ENCODE measurements at regions not wholly inside any gene's neighbourhood (a gene's known extent, or its start where the extent isn't known, plus 50 kb on each side); places are given as distances from the start of the nearest gene placed in this dataset.

- no peak for DNase-seq
These were observed 402.9 kb downstream of the PIK3R1 start for GRCh38 chr5:68618501-68618900.

- DNase-seq, result no peak
These were observed 411.4 kb downstream of the PIK3R1 start for GRCh38 chr5:68627001-68627400.

DNA sequence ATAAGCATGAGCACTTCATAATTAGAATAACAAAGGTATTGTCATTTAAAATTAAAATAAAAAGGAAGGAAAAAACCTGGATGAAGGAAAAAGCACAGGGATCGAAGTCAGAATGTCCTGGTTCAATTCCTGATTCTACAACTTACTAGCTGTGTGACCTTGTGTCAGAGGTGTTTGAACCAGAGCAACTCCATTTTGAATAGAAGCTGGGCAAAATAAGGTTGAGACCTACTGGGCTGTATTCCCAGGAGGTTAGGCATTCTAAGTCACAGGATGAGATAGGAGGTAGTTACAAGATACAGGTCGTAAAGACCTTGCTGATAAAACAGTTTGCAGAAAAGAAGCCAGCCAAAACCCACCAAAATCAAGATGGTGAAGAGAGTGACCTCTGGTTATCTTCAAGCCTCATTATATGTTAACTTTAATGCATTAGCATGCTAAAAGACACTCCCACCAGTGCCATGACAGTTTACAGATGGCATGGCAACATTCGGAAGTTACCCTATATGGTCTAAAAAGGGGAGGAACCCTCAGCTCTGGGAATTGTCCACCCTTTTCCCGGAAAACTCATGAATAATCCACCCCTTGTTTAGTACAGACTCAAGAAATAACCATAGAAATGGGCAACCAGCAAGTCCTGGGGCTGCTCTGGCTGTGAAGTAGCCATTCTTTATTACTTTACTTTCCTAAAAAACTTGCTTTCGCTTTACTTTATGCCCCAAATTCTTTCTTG, 412.7 kb downstream of the PIK3R1 start:
- no peak for DNase-seq

DNA sequence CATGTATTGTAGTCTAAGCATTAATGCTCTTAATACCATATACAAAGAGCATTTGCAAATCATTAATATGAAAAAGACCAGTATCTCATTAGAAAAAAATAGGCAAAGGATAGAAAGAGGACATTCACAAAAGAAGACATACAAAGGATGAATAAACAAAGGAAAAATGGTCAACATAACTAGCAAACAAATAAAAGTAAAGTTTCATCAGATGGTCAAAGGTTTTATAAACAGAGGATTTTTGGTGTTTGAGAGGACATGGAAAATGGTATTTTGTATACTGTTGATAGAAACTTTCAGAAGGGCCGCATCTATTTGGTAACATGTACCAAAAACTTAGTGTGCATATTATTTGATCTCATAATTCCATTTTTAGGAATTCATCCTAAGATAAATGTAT, 414.8 kb downstream of the PIK3R1 start:
- DNase-seq, result no peak

DNA sequence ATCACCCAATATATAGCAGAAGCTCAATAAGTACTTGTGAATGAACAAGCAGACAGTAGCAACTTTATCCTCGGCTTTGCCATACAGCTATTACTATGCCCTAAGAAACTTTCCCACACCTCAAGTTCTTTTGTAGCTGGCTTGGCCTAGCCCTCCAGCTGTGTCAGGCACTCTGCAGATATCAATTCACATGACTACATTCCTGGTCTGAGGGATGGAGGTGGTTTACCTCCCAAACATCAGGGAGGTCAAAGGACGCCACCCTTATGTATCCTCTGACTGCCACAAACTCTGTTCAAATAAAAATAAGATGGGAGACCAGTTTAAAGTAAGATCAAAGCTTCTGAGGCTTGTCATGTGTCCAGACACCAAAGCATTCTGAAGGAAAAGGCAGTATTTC, 416.3 kb downstream of the PIK3R1 start:
- DNase-seq, result no peak

DNA sequence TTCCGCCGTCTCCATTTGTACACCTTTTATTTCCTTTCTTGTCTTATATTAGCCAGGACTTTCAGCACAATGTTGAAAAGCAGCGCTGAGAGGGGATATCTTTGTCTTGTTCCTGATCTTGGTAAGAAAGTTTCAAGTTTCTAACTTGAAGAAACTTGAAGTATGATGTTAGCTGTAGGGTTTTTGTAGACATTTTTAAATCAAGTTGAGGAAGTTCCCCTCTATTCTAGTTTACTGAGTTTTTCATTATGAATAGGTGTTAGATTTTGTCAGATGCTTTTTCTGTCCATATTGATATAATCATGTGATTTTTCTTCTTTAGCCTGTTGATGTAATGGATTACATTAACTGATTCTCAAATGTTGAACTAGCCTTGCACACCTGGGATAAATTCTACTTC, 425.7 kb downstream of the PIK3R1 start:
- DNase-seq, result no peak

- DNase-seq, result no peak
These were observed 427.5 kb downstream of the PIK3R1 start for GRCh38 chr5:68643064-68643463.

DNA sequence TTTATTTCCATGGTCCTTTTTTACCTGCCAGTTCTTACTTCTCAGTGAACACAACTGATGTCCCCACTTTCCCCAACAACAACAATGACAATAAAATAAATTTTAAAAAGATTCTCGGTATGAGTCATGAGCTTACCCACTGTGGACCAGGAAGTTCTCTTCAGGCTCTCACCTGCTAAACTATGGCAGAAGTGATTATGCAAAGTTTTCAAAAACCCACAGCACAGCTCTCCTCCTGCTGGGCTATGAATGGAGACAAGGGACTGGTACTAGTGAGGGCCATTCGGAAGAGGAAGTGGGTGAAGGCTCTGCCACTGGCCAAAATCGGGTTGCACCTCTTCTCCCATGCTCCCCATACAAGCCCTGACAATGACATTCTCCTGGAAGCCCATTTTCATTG, 429.4 kb downstream of the PIK3R1 start:
- DNase-seq, result no peak

DNA sequence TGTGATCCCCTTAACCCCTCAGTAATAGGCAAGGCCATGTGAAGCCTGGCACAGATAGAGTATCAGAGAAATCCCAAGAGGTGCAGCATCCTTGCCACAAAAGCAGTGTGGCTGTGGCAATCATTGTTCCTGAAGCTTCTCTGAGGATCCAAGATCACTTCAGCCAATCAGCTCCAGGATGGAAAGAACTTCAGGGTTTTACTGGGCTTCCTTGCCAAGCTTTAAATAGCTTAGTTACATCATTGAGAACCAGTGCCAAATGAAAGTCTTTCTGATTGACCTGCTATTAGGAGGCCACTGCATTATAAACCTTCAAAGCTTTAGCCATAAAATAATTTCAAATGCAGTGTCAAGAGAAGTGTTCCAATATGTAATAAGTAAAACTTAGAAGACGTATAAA, 430.6 kb downstream of the PIK3R1 start:
- peak; percentile 9 for DNase-seq

GRCh38 chr5:68647743-68648142, 432.2 kb downstream of the PIK3R1 start:
- DNase-seq, result no peak

DNA sequence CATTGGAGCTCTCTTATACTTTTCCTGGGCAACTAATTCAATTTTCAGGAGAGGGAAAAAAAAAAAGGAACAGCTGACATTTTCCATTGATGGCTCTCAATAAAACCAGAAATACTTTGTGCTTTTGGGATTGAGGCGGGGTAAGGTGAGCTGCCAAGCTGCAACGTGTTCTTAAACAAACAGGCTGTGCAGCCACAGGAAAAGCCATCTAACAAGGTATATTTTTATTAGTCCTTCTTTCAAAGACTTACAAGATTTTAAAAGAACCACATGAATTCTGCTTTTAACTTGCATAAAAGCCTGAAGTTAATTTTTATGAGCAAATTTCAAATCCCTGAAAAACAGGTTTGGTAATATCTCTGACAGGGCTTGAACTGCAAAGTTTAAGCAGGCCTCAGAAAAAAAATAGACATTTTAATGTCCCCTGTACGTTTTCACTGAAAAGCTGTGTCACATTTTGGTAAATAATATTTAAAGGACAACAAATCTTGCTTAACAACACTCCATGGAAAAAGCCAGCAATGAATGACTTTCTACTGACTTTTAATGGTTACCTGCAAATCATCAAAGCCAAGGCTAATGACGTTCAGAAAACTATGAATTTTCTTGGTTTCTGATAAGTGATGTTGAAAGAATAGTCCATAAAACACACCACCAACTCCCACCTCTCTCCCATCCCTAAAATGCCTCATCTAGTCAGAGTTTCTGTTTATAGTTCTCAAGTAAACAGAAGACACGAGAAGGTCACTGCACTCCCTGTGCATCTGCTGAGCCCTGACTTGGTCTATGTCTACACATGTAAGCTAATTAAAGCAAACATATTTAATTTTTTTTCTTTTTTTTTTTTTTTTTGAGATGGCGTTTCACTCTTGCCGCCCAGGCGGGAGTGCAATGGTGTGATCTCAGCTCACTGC, 433.6 kb downstream of the PIK3R1 start:
- no peak for DNase-seq

DNA sequence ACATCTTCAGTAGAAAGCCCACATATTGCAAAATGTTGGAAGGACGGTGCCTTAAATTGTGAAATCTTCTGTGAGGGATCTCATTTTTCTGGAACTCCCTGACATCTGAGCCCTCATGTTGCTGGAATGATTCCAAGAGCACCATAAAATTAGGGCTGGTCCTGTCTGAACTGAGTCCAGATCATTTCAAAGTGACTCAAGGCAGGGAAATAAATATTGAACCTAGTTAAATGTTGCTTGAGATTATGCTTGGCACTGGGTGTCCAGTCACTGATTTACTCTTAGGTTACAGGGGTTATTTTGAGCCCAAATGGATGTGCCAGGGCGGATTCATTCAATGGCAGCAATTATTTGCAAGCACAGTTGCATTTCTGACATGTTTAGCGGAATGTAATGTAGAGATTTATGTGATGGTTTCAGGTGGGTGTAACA, 437.0 kb downstream of the PIK3R1 start:
- peak; percentile 85 for DNase-seq

GRCh38 chr5:68653471-68653870, 437.9 kb downstream of the PIK3R1 start:
- DNase-seq, result no peak

DNA sequence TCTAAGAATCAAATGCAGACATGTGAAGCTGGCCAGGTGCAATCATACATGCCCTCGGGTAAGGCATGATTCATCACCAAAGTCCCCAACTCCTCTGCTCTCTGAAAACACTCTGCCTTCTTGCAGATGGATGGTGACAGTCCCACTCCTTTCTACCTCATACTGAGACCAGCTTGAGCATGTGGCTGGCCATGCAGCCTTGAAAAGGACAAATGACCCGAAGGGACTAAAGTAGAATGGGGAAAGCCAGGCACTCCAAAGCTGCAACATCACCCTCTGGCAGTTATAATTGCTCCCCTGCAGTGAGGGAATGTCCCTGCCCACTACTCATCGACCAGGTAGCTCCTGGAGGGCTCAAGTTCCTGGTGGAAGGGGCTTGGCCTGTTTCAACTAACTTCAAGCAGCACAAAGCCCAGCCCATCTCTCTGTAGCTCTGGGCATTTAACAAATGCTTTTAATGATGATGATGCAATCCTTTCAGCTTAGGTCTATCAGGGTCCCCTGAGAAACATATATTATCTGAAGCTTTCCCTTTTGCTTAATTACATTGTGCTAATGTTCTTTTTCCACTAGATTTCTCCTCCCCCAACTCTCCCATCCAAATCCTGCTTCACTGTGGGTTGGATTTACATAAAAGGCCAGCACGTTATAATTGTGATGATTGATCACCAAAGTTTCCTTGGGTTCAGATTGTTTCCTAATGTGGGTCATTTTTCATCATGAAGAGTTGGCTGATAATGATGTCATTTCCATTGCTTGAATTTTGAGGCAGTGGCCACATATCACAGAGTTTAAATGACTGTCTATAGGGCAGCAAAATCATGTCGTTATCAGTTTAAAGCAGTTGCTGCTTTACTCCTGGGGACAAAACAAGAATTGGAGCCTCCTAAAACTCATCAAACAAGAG, 436.5 kb upstream of the SLC30A5 start:
- peak; percentile 76 for DNase-seq

- no peak for DNase-seq
These were observed 434.9 kb upstream of the SLC30A5 start for GRCh38 chr5:68658810-68659372.

DNA sequence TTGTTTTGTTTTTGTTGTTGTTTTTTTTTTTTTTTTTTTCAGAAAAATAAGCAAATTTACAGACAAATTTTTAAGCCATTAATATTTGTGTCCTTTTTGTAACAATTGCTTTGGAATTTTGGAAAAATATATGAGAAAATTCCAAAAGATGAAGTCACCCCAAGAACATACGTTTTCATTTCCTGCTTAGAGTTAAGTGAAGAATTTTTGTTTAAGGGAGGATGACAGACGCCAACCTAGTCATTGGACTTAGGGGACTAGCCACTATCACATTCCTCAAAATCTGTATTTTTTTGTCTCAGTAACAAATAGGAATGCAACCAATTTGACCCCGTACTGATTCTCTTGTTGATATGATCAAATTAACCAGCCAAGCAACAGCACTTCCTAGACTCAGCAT, 433.9 kb upstream of the SLC30A5 start:
- peak; percentile 61 for DNase-seq

GRCh38 chr5:68661237-68661636, 432.6 kb upstream of the SLC30A5 start:
- no peak for DNase-seq

DNA sequence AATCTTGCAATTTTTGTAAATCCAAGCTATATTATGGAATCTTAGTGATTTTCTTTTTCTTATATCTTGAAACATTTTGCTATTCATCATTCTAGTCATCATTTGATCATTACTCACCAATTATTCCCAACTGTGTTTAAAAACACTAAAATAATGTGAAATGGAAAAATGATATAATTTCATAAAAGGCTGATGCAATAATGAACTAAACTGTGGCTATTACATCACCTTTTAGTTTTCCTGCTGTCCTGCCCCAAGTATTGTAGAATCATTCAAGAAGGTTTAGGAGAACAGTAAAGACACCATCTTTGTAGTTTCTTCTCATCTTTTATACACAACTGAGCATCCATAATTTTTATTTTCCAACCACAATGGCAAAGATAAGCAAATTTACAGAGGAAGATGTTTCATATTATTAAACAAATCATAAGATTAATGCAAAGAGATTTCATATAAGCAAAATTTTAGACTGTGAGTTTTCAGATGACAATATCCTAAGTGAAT, 431.0 kb upstream of the SLC30A5 start:
- DNase-seq, result peak; percentile 19

- DNase-seq, result no peak
These were observed 423.8 kb upstream of the SLC30A5 start for GRCh38 chr5:68669864-68670575.

GRCh38 chr5:68673106-68673822, 420.6 kb upstream of the SLC30A5 start:
- DNase-seq, result no peak

DNA sequence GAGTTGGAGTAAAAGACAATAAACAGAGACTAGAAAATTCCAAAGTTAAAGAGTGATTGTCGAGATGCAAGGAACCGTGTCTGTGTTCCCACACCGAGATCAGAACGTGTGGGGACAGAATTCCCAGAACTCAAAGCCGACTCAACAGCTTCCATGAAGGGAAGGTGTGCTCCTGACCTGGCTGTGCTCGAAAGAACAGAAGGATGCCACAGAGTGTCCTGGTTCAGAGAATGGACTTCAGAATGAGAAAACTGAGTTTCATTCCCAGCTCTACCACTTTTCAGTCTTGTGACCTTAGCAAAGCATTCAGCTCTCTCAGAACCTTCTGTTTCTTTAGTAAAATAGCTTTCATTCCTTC, 420.0 kb upstream of the SLC30A5 start:
- no peak for DNase-seq
